ENCODE measurements at regions not wholly inside any gene's neighbourhood (a gene's known extent, or its start where the extent isn't known, plus 50 kb on each side); places are given as distances from the start of the nearest gene placed in this dataset.

DNA sequence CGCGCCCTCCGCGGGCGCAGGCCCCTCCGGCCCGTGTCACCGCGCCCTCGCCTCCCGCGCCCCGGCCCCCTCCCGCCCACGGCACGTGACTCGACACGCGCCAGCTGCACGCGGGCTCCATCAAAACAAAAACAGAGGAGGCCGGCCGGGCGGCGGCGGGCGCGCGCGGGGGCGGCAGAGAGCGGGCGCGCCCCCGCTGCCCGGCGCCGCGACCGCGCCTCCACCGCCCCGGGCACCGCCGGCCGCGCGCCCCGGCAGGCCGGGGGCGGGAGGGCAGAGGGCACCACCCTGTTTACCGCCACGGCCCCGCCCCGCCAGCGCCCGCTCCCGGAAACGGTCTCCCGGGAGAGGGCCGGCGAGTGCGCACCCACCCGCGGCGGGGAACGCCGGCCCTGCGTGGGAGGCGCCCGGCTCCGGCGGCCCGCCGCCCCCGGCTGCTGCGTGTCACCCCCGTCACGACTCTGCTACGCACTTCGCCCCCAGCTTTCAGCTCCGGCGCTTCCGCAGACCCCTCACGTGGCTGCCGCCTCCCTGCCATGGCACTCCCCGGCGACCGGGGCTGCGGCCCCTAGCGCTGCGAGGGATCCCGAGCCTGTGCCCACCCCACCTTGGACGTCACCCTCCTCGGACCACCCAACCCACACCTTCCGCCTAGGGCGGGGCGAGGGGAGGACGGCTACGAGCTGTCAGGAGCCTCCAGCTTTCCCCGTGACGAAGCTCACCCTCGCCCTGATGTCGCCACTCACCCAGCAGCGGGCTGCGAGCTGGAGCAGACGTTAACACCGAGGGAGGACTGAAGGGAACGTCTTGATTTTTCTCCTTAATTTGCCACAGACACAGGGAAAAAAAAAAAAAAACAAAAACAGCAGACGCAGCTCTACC, 221.6 kb upstream of the MKLN1 start:
- TF ChIP-seq USF1 (IDR thresholded peaks at IDR 0.05) (peak; percentile 92), MAX (IDR thresholded peaks at IDR 0.05) (peak; percentile 89), YY1 (IDR thresholded peaks at IDR 0.05; ENCODE audit: low read depth) (0 out of 2 replicates have a peak, but pooled peaks have one; percentile 39), TEAD4 (IDR thresholded peaks at IDR 0.05) (no peak), EGR1 (IDR thresholded peaks at IDR 0.05) (peak; percentile 84)

- TF ChIP-seq TEAD4 (IDR thresholded peaks at IDR 0.05) (peak; percentile 44; the same call in 1 of the 2 replicates), EP300 (IDR thresholded peaks at IDR 0.05; ENCODE audit: borderline replicate concordance) (no peak), RAD21 (IDR thresholded peaks at IDR 0.05; ENCODE audit: low read depth) (no peak)
Measured at GRCh38 chr7:131106681-131107336, 220.9 kb upstream of the MKLN1 start.

DNA sequence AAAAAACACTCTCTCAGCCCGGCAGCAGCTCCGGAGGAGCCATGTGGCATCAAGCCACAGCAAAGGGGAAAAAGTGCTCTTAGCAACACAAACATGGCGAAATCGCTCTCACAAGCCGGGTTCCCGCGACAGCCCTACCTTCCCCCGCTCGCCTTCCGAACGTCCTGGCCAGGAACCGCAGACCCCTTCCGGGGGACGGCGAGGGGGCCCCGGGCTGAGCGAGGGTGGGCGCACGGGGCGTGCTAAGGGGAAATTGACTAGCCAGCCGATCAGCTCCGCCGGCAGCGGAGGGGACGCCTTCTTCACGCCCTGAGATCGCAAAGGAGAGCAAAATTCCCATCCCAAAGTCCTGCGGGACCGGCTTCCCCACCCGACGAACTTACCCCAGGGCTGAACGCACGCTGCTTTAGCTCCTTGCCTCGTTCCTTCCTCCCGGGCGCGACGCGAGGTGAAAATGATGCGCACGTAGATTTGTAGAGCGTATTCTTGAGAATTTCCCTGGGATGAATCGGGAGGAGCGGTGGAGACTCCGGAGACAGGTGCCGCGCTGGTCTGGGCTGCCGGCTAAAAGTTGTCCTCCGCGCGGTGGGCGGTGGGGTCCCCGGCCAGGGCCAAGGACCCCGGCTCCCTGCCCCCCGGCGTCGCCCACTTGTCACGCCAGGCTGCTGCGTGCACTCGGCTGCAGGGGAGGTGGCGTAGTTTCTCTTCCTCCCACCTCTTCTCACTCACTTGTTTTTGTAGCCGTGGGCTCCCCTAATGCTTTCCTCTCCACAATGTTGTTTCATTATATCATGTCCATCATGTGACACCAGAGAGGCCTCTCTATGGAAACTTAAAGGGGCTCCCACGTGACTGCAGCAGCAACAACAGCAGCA, 220.1 kb upstream of the MKLN1 start:
- TF ChIP-seq MAX (IDR thresholded peaks at IDR 0.05) = peak; percentile 61; the same call in 1 of the 2 replicates
- peak; percentile 92 for TF ChIP-seq ZBTB7A (IDR thresholded peaks at IDR 0.05; ENCODE audit: low read depth)
- no peak for TF ChIP-seq TAF1 (IDR thresholded peaks at IDR 0.05; ENCODE audit: low read depth)
- peak; percentile 10; the same call in 1 of the 2 replicates for TF ChIP-seq CEBPB (IDR thresholded peaks at IDR 0.05)
- TF ChIP-seq FOXM1 (IDR thresholded peaks at IDR 0.05; ENCODE audit: borderline replicate concordance, low read depth) = no peak
- TF ChIP-seq USF1 (IDR thresholded peaks at IDR 0.05) = peak; percentile 95
- TF ChIP-seq CREB1 (IDR thresholded peaks at IDR 0.05; ENCODE audit: low read depth) = no peak
- peak; percentile 60 for TF ChIP-seq YY1 (IDR thresholded peaks at IDR 0.05; ENCODE audit: low read depth)
- peak; percentile 14; the same call in 1 of the 2 replicates for TF ChIP-seq TCF12 (IDR thresholded peaks at IDR 0.05; ENCODE audit: low read depth)
- TF ChIP-seq EP300 (IDR thresholded peaks at IDR 0.05; ENCODE audit: borderline replicate concordance) = no peak

GRCh38 chr7:131108212-131108940, 219.3 kb upstream of the MKLN1 start:
- no peak for TF ChIP-seq NFIC (IDR thresholded peaks at IDR 0.05)
- no peak for TF ChIP-seq YY1 (IDR thresholded peaks at IDR 0.05; ENCODE audit: low read depth)
- no peak for TF ChIP-seq CREB1 (IDR thresholded peaks at IDR 0.05; ENCODE audit: low read depth)
- TF ChIP-seq FOXM1 (IDR thresholded peaks at IDR 0.05; ENCODE audit: borderline replicate concordance, low read depth) = no peak
- TF ChIP-seq MAX (IDR thresholded peaks at IDR 0.05) = no peak
- no peak for TF ChIP-seq ZBTB7A (IDR thresholded peaks at IDR 0.05; ENCODE audit: low read depth)

GRCh38 chr7:131109011-131109758, 218.5 kb upstream of the MKLN1 start:
- TF ChIP-seq ZBTB7A (IDR thresholded peaks at IDR 0.05; ENCODE audit: low read depth) (no peak), TEAD4 (IDR thresholded peaks at IDR 0.05) (no peak), NFIC (IDR thresholded peaks at IDR 0.05) (no peak), TCF12 (IDR thresholded peaks at IDR 0.05; ENCODE audit: low read depth) (no peak), EGR1 (IDR thresholded peaks at IDR 0.05) (no peak), USF1 (IDR thresholded peaks at IDR 0.05) (no peak), YY1 (IDR thresholded peaks at IDR 0.05; ENCODE audit: low read depth) (no peak), CEBPB (IDR thresholded peaks at IDR 0.05) (no peak), EP300 (IDR thresholded peaks at IDR 0.05; ENCODE audit: borderline replicate concordance) (no peak), FOXM1 (IDR thresholded peaks at IDR 0.05; ENCODE audit: borderline replicate concordance, low read depth) (no peak), TAF1 (IDR thresholded peaks at IDR 0.05; ENCODE audit: low read depth) (no peak)

GRCh38 chr7:131109759-131110296, 217.8 kb upstream of the MKLN1 start:
- TF ChIP-seq TEAD4 (IDR thresholded peaks at IDR 0.05) (peak; percentile 20; the same call in 1 of the 2 replicates), EP300 (IDR thresholded peaks at IDR 0.05; ENCODE audit: borderline replicate concordance) (peak; percentile 81; the same call in 1 of the 2 replicates), RAD21 (IDR thresholded peaks at IDR 0.05; ENCODE audit: low read depth) (no peak), EGR1 (IDR thresholded peaks at IDR 0.05) (no peak), MAX (IDR thresholded peaks at IDR 0.05) (peak; percentile 48; the same call in 1 of the 2 replicates), NFIC (IDR thresholded peaks at IDR 0.05) (0 out of 2 replicates have a peak, but pooled peaks have one; percentile 21), TCF12 (IDR thresholded peaks at IDR 0.05; ENCODE audit: low read depth) (no peak), TAF1 (IDR thresholded peaks at IDR 0.05; ENCODE audit: low read depth) (0 out of 2 replicates have a peak, but pooled peaks have one; percentile 25), USF1 (IDR thresholded peaks at IDR 0.05) (no peak), ZBTB7A (IDR thresholded peaks at IDR 0.05; ENCODE audit: low read depth) (peak; percentile 68; the same call in 1 of the 2 replicates)

Measured in Ishikawa (cell line).